Stomach (tissue), 8 donors: ENCODE measurements at regions not wholly inside any gene's neighbourhood (a gene's known extent, or its start where the extent isn't known, plus 50 kb on each side); places are given as distances from the start of the nearest gene placed in this dataset.

Source experiments
- DNase-seq, 2 donors: peaks; one replicate each; pipeline versions ENCODE4 v3.0.0 to v3.0.0-alpha.2; 2013 to 2019
- H3K27ac ChIP-seq, 5 donors: fragments of 200-600 bp in 4 of 5; sonication (generic) in 4 of 5; one replicate each; pipeline ENCODE4 v1.5.1; 2013 to 2019; ENCODE audit warnings: mild to moderate bottlenecking in 1 of 5, moderate library complexity in 1 of 5
- H3K27me3 ChIP-seq, 3 donors: fragments of 200-600 bp; sonication (generic); one replicate each; pipeline ENCODE4 v1.5.1; 2017 to 2019; ENCODE audit warnings: mixed run types in 1 of 3
- H3K36me3 ChIP-seq, 4 donors: fragments of 200-600 bp; sonication (generic); 1 replicate in 3 of 4; 2 replicates in 1 of 4; pipeline ENCODE4 v1.5.1; 2016 to 2019
- H3K4me1 ChIP-seq, 4 donors: fragments of 200-600 bp; sonication (generic); one replicate each; pipeline ENCODE4 v1.5.1; 2016 to 2019
- H3K4me3 ChIP-seq, 4 donors: fragments of 200-600 bp; sonication (generic) in 3 of 4; one replicate each; pipeline ENCODE4 v1.5.1; 2016 to 2019; ENCODE audit warnings: mild to moderate bottlenecking in 1 of 4
- H3K9me3 ChIP-seq, 4 donors: fragments of 200-600 bp; sonication (generic); one replicate each; pipeline ENCODE4 v1.5.1; 2016 to 2019
- EP300 ChIP-seq: sonication (generic); formaldehyde crosslinking; IDR thresholded peaks from one replicate; pipeline ENCODE4 v1.6.1; 2017; ENCODE audit warnings: antibody characterized with exemption
- POLR2A ChIP-seq, 4 donors: fragments of 450-650 bp; IDR thresholded peaks; one replicate each; pipeline ENCODE4 v1.6.1; 2016; ENCODE audit warnings: antibody characterized with exemption in 4 of 4, control low read depth in 2 of 4, mild to moderate bottlenecking in 1 of 4, moderate library complexity in 1 of 4
- POLR2AphosphoS5 ChIP-seq, 3 donors: sonication (generic); formaldehyde crosslinking; IDR thresholded peaks; one replicate each; pipeline ENCODE4 v1.6.1; 2016; ENCODE audit warnings: antibody characterized with exemption in 3 of 3
- WGBS, 5 donors: extraction: QIAGEN DNeasy Blood & Tissue Kit in 3 of 5; methylation state at CpG; one replicate each; pipeline versions ENCODE4 v1.1.5 to v1.1.7; 2013 to 2018; 5-methylcytosine and 5-hydroxymethylcytosine counted together
- intact Hi-C: fragments of 100-400 bp; cut with DNase I; formaldehyde crosslinking; loops from one replicate; pipeline ENCODE4 v1.15.1; 2023; ENCODE audit warnings: low total_unique reads
- TF ChIP-seq, protein P1 (sequence below), 7 experiments: fragments of 450-650 bp in 4 of 7; fragments of 200-600 bp in 3 of 7; sonication (generic) in 3 of 7; IDR thresholded peaks; one replicate each; pipeline ENCODE4 v1.5.1; 2016 to 2019; ENCODE audit warnings: antibody characterized with exemption in 7 of 7, control low read depth in 2 of 7, mild to moderate bottlenecking in 1 of 7
- donor health status: healthy with polysubstance abuse.
- donor health status: Bipolar disorder and iron deficiency.
- donor health status: healthy.

DNA sequence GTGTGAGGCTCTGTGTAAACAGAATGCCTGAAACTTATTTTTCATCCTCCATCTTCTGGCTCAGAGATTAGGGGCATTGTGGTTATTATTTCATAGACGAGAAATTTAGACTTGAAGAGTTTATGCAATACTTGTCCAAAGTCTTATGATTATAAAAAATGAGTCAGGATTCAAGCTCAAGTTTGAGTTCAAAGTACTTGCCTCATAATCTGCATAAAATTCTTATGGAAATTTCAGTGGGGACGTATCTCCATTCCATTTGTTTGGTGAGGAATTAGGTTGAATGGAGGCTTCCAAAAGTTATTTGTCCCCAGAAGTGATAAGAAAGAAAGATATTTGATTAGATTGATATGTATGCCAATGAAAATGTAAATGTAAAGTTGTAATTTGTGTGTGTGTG, 93.7 kb upstream of the CLVS2 start:
- Histone ChIP-seq H3K27me3 (no peaks in the 10 kb centered on the region), H3K4me3 (no peak overlapping the region), H3K9me3 (no peaks in the 10 kb centered on the region), H3K27ac (no peak overlapping the region), H3K36me3 (no peaks in the 10 kb centered on the region), H3K4me1 (no peaks in the 10 kb centered on the region)
- no peak for TF ChIP-seq EP300
- no peak for TF ChIP-seq POLR2AphosphoS5 (IDR thresholded peaks at IDR 0.05)
- WGBS, 5 donors: 37 to 49% (median 45%) methylated on average over 2 of the region's 2 CpGs
- intact Hi-C loops: no loop called here
- no peak for DNase-seq

DNA sequence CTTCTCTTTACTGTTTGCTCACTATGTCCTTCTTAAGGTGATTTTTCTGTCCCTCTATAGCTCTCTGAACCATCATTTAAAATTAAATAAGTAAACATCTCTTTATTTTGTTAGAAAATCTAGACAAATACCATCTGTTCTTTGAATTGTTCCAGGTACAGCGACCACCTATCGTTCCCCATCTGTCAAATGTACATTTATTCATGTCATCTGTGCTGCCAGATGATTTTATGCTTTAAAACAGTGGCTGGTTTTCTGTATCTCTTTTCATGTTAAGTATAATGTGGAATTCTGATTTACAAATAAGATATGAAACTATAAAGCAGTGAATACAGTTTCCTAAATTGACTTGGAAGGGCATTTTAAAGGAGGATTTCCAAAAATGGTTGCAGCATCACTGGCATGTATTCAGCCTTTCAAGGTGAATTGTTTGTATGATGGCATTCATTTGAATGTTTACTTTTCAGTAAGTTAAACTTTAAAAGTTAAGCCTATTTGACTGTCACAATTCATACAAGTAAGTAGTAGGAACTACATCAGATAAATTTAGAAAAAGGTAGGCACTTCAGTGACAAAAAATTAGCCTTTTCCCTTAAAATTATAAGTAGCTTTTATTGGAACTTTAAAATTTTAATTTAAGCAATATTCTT, 92.6 kb upstream of the CLVS2 start:
- Histone ChIP-seq H3K4me1 (no peaks in the 10 kb centered on the region), H3K9me3 (no peaks in the 10 kb centered on the region), H3K27me3 (no peaks in the 10 kb centered on the region), H3K36me3 (no peaks in the 10 kb centered on the region), H3K27ac (no peak overlapping the region), H3K4me3 (no peak overlapping the region)
- WGBS, 5 donors: 55 to 74% (median 58%) methylated on average over 2 of the region's 2 CpGs
- DNase-seq: no peak
- intact Hi-C loops: no loop called here
- no peak for TF ChIP-seq EP300
- TF ChIP-seq POLR2AphosphoS5 (IDR thresholded peaks at IDR 0.05): no peak
- TF ChIP-seq, protein P1, sequence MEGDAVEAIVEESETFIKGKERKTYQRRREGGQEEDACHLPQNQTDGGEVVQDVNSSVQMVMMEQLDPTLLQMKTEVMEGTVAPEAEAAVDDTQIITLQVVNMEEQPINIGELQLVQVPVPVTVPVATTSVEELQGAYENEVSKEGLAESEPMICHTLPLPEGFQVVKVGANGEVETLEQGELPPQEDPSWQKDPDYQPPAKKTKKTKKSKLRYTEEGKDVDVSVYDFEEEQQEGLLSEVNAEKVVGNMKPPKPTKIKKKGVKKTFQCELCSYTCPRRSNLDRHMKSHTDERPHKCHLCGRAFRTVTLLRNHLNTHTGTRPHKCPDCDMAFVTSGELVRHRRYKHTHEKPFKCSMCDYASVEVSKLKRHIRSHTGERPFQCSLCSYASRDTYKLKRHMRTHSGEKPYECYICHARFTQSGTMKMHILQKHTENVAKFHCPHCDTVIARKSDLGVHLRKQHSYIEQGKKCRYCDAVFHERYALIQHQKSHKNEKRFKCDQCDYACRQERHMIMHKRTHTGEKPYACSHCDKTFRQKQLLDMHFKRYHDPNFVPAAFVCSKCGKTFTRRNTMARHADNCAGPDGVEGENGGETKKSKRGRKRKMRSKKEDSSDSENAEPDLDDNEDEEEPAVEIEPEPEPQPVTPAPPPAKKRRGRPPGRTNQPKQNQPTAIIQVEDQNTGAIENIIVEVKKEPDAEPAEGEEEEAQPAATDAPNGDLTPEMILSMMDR (IDR thresholded peaks at IDR 0.05): no peak
- no peak for TF ChIP-seq POLR2A (IDR thresholded peaks at IDR 0.05)

DNA sequence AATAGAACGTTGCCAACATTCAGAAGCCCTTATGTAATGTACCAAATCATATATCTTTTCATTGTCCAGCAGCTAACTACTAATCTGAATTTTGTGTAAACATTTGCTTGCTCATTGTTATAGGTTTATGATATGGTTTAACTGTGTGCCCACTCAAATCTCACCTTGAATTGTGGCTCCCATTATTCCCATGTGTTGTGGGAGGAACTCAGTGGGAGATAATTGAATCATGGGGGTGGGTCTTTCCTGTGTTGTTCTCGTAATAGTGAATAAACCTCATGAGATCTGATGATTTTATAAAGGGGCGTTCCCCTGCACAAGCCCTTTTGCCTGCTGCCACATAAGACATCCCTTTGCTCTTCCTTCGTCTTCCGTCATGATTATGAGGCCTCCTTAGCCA, 91.9 kb upstream of the CLVS2 start:
- Histone ChIP-seq H3K27me3 (no peaks in the 10 kb centered on the region), H3K27ac (no peak overlapping the region), H3K36me3 (no peaks in the 10 kb centered on the region), H3K9me3 (no peaks in the 10 kb centered on the region), H3K4me3 (no peak overlapping the region), H3K4me1 (no peaks in the 10 kb centered on the region)
- DNase-seq: no peak
- TF ChIP-seq EP300 (no peak), POLR2A (IDR thresholded peaks at IDR 0.05) (no peak), POLR2AphosphoS5 (IDR thresholded peaks at IDR 0.05) (no peak)
- TF ChIP-seq, protein P1 (IDR thresholded peaks at IDR 0.05): no peak
- intact Hi-C loops: no loop called here
- 64 to 77% (median 72%) methylated on average over 5 of the region's 5 CpGs for WGBS, 5 donors

DNA sequence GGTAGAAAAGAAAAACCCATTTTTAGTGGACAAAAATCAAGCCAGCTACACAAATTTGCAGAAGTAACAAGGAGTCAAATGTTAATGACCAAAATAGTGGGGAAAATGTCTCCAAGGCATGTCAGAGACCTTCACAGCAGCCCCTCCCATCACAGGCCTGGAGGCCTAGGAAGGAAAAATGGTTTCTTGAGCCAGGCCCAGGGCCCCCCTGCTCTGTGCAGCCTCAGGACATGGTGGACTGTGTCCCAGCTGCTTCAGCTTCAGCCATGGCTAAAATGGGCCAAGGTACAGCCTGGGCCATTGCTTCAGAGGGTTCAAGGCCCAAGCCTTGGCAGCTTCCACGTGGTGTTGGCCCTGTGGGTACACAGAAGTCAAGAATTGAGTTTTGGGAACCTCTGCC, 82.5 kb upstream of the CLVS2 start:
- Histone ChIP-seq H3K4me1 (no peaks in the 10 kb centered on the region), H3K36me3 (no peaks in the 10 kb centered on the region), H3K27ac (no peak overlapping the region), H3K27me3 (no peaks in the 10 kb centered on the region), H3K9me3 (peaks cover 0 to 13% (median 7%) of the 10 kb centered on the region in 4 donors), H3K4me3 (no peak overlapping the region)
- WGBS, 5 donors: 0 to 14% (median 8%) methylated on average over 1 of the region's 1 CpG
- DNase-seq: no peak
- intact Hi-C loops: no loop called here
- no peak for TF ChIP-seq POLR2A (IDR thresholded peaks at IDR 0.05)
- no peak for TF ChIP-seq EP300
- no peak for TF ChIP-seq POLR2AphosphoS5 (IDR thresholded peaks at IDR 0.05)
- TF ChIP-seq, protein P1 (IDR thresholded peaks at IDR 0.05): no peak

DNA sequence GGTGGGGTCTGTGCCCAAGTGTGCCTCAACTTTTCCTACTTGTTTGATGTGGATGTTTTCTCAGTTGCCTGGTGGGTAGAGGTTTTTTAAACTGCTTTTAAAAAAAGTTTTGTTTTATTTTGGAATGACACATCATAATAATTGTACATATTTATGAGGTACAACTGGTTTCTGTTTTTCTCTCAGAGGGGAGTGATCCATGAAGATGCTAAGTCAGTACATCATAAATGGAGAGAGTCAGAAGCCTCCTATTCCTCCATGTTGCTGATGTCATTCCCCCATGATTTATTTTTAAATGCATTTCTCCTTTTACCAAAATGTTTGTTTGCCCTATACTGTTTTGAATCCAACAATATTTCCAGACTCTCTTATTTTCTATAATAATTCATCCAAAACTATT, 77.3 kb upstream of the CLVS2 start:
- H3K4me1 ChIP-seq: no peaks in the 10 kb centered on the region
- no peaks in the 10 kb centered on the region for H3K27me3 ChIP-seq
- no peak overlapping the region for H3K27ac ChIP-seq
- no peaks in the 10 kb centered on the region for H3K36me3 ChIP-seq
- TF ChIP-seq, protein P1 (IDR thresholded peaks at IDR 0.05): no peak
- TF ChIP-seq POLR2A (IDR thresholded peaks at IDR 0.05) (no peak), EP300 (no peak), POLR2AphosphoS5 (IDR thresholded peaks at IDR 0.05) (no peak)
- intact Hi-C loops: no loop called here
- H3K9me3 ChIP-seq: peaks cover 0 to 13% (median 7%) of the 10 kb centered on the region in 4 donors
- H3K4me3 ChIP-seq: no peak overlapping the region
- no peak for DNase-seq
